ENCODE measurements at regions not wholly inside any gene's neighbourhood (a gene's known extent, or its start where the extent isn't known, plus 50 kb on each side); places are given as distances from the start of the nearest gene placed in this dataset.

- peak; percentile 66; the same call in 1 of the 2 replicates for TF ChIP-seq HOMEZ (CRISPR knock-in tag; IDR thresholded peaks at IDR 0.05; ENCODE audit: low read depth)
- TF ChIP-seq MAFF (IDR thresholded peaks at IDR 0.05; ENCODE audit: low read depth, low read length): peak; percentile 70
- TF ChIP-seq ATF4 (CRISPR knock-in tag; IDR thresholded peaks at IDR 0.05): 0 out of 4 replicates have a peak, but pooled peaks of 1 of the 2 experiments have one; percentile 18
- TF ChIP-seq CEBPB (IDR thresholded peaks at IDR 0.05; ENCODE audit: borderline replicate concordance, low read depth, low read length): peak; percentile 88
- no peak for TF ChIP-seq ARNT2 (CRISPR knock-in tag; IDR thresholded peaks at IDR 0.05; ENCODE audit: low read depth)
- TF ChIP-seq ARID5B (CRISPR knock-in tag; IDR thresholded peaks at IDR 0.05): peak; percentile 78
- peak; percentile 35; the same call in 1 of the 2 replicates for TF ChIP-seq MED1 (CRISPR knock-in tag; IDR thresholded peaks at IDR 0.05)
- TF ChIP-seq ZNF180 (CRISPR knock-in tag; IDR thresholded peaks at IDR 0.05; ENCODE audit: borderline replicate concordance, low read depth): no peak
- no peak for TF ChIP-seq ZSCAN20 (CRISPR knock-in tag; IDR thresholded peaks at IDR 0.05; ENCODE audit: borderline replicate concordance)
- no peak for TF ChIP-seq ZNF678 (CRISPR knock-in tag; IDR thresholded peaks at IDR 0.05)
- peak in 1 of 2 experiments; percentile 89; a peak in 2 of 4 replicates for TF ChIP-seq EP300 (IDR thresholded peaks at IDR 0.05; ENCODE audit: low read depth in 2 of 2, low read length in 2 of 2)
- TF ChIP-seq EP300 (CRISPR knock-in tag; IDR thresholded peaks at IDR 0.05; ENCODE audit: borderline replicate concordance): no peak
- no peak for TF ChIP-seq NR2F2 (IDR thresholded peaks at IDR 0.05; ENCODE audit: borderline replicate concordance, low read depth)
- TF ChIP-seq SP5 (CRISPR knock-in tag; IDR thresholded peaks at IDR 0.05; ENCODE audit: borderline replicate concordance, low read depth): peak; percentile 31; the same call in 1 of the 2 replicates
- peak; percentile 73 for TF ChIP-seq ATF3 (CRISPR knock-in tag; IDR thresholded peaks at IDR 0.05)
- TF ChIP-seq ZNF362 (CRISPR knock-in tag; IDR thresholded peaks at IDR 0.05; ENCODE audit: borderline replicate concordance): no peak
- no peak for TF ChIP-seq ZBTB21 (CRISPR knock-in tag; IDR thresholded peaks at IDR 0.05)
Measured at GRCh38 chr6:87789198-87789899, 87.3 kb upstream of the AKIRIN2 start (continued).
